ENCODE measurements at regions not wholly inside any gene's neighbourhood (a gene's known extent, or its start where the extent isn't known, plus 50 kb on each side); places are given as distances from the start of the nearest gene placed in this dataset.
A peak's percentile ranks its signal among the peaks of the same experiment; 100 is the strongest.

GRCh38 chr14:54087376-54087775 lies 130.8 kb upstream of the BMP4 start:
- intact Hi-C loops (cut with DNase I): no loop called here
- Histone ChIP-seq H3K9me3 (no peaks in the 10 kb centered on the region), H3K4me3 (no peak overlapping the region), H3K4me1 (no peaks in the 10 kb centered on the region), H3K27me3 (no peaks in the 10 kb centered on the region), H3K36me3 (no peaks in the 10 kb centered on the region), H3K27ac (peak overlapping the region in 3 of 4 donors; percentile 4 to 26 (median 25))
- no peak for DNase-seq
- WGBS, 2 donors: 38 to 49% methylated on average over 4 of the region's 4 CpGs
- TF ChIP-seq CTCF (IDR thresholded peaks at IDR 0.05) (no peak), POLR2A (IDR thresholded peaks at IDR 0.05) (no peak), EP300 (IDR thresholded peaks at IDR 0.05) (no peak), POLR2AphosphoS5 (IDR thresholded peaks at IDR 0.05) (no peak)

- intact Hi-C loops (cut with DNase I): no loop called here
- Histone ChIP-seq H3K4me1 (no peaks in the 10 kb centered on the region), H3K4me3 (no peak overlapping the region), H3K27ac (no peak overlapping the region), H3K36me3 (no peaks in the 10 kb centered on the region), H3K9me3 (peaks cover 0 to 3% (median 0%) of the 10 kb centered on the region in 4 donors), H3K27me3 (no peaks in the 10 kb centered on the region)
- no peak for DNase-seq
- TF ChIP-seq POLR2A (IDR thresholded peaks at IDR 0.05) (no peak), POLR2AphosphoS5 (IDR thresholded peaks at IDR 0.05) (no peak), EP300 (IDR thresholded peaks at IDR 0.05) (no peak), CTCF (IDR thresholded peaks at IDR 0.05) (no peak)
- WGBS, 2 donors: 94 to 95% methylated on average over 3 of the region's 3 CpGs
These were observed 131.6 kb upstream of the BMP4 start for GRCh38 chr14:54088271-54088670.

GRCh38 chr14:54090274-54090673 lies 133.6 kb upstream of the BMP4 start:
- H3K4me1 ChIP-seq: no peaks in the 10 kb centered on the region
- H3K27me3 ChIP-seq: no peaks in the 10 kb centered on the region
- peaks cover 0 to 10% (median 2%) of the 10 kb centered on the region in 4 donors for H3K9me3 ChIP-seq
- TF ChIP-seq EP300 (IDR thresholded peaks at IDR 0.05) (no peak), POLR2AphosphoS5 (IDR thresholded peaks at IDR 0.05) (no peak), CTCF (IDR thresholded peaks at IDR 0.05) (no peak), POLR2A (IDR thresholded peaks at IDR 0.05) (no peak)
- DNase-seq: no peak
- H3K4me3 ChIP-seq: no peak overlapping the region
- WGBS, 2 donors: 84 to 93% methylated on average over 1 of the region's 1 CpG
- H3K36me3 ChIP-seq: no peaks in the 10 kb centered on the region
- intact Hi-C loops (cut with DNase I): no loop called here
- no peak overlapping the region for H3K27ac ChIP-seq

- H3K4me3 ChIP-seq: no peak overlapping the region
- H3K36me3 ChIP-seq: no peaks in the 10 kb centered on the region
- no peaks in the 10 kb centered on the region for H3K27me3 ChIP-seq
- no peak overlapping the region for H3K27ac ChIP-seq
- no peaks in the 10 kb centered on the region for H3K4me1 ChIP-seq
- intact Hi-C loops (cut with DNase I): no loop called here
- peaks cover 0 to 12% (median 2%) of the 10 kb centered on the region in 4 donors for H3K9me3 ChIP-seq
- DNase-seq: no peak
- no peak for TF ChIP-seq POLR2A (IDR thresholded peaks at IDR 0.05)
- no peak for TF ChIP-seq POLR2AphosphoS5 (IDR thresholded peaks at IDR 0.05)
These were observed 138.1 kb upstream of the BMP4 start for GRCh38 chr14:54094765-54095164.

- 87 to 94% methylated on average over 2 of the region's 2 CpGs for WGBS, 2 donors
- intact Hi-C loops (cut with DNase I): no loop called here
- no peak for DNase-seq
These were observed 141.9 kb upstream of the BMP4 start for GRCh38 chr14:54098536-54098935.

More at GRCh38 chr14:54098536-54098935, 141.9 kb upstream of the BMP4 start:
- Histone ChIP-seq H3K9me3 (peaks cover 0 to 6% (median 2%) of the 10 kb centered on the region in 4 donors), H3K4me3 (no peak overlapping the region), H3K27me3 (no peaks in the 10 kb centered on the region), H3K27ac (no peak overlapping the region), H3K36me3 (no peaks in the 10 kb centered on the region), H3K4me1 (no peaks in the 10 kb centered on the region)
- TF ChIP-seq EP300 (IDR thresholded peaks at IDR 0.05) (no peak), CTCF (IDR thresholded peaks at IDR 0.05) (no peak), POLR2AphosphoS5 (IDR thresholded peaks at IDR 0.05) (no peak)
